ENCODE measurements at regions not wholly inside any gene's neighbourhood (a gene's known extent, or its start where the extent isn't known, plus 50 kb on each side); places are given as distances from the start of the nearest gene placed in this dataset.

DNA sequence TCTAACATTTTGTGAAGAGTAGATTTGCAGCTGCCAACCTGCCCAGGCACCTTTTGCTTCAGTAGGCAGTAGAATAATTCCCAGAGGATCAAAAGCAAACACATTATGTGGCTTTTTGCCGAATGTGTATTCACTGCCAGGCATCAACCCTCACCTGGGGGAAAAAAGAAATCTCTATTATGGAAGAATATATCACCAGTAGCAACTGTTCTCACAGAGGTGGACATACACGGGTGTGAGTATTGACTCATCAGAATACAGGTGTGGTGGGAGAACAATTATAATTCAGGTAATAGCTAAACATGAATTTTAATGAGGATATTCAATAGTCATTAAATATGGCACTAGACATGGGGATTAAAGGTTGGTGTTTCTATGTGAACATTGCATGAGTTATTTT is 910.7 kb downstream of the TFAP2A start:
- no peak overlapping the region for H3K4me3 ChIP-seq (ENCODE audit: low read depth, low read length)
- TF ChIP-seq, protein P1, sequence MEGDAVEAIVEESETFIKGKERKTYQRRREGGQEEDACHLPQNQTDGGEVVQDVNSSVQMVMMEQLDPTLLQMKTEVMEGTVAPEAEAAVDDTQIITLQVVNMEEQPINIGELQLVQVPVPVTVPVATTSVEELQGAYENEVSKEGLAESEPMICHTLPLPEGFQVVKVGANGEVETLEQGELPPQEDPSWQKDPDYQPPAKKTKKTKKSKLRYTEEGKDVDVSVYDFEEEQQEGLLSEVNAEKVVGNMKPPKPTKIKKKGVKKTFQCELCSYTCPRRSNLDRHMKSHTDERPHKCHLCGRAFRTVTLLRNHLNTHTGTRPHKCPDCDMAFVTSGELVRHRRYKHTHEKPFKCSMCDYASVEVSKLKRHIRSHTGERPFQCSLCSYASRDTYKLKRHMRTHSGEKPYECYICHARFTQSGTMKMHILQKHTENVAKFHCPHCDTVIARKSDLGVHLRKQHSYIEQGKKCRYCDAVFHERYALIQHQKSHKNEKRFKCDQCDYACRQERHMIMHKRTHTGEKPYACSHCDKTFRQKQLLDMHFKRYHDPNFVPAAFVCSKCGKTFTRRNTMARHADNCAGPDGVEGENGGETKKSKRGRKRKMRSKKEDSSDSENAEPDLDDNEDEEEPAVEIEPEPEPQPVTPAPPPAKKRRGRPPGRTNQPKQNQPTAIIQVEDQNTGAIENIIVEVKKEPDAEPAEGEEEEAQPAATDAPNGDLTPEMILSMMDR (IDR thresholded peaks at IDR 0.05; ENCODE audit: borderline replicate concordance, insufficient read depth, low read depth, low read length) = no peak

DNA sequence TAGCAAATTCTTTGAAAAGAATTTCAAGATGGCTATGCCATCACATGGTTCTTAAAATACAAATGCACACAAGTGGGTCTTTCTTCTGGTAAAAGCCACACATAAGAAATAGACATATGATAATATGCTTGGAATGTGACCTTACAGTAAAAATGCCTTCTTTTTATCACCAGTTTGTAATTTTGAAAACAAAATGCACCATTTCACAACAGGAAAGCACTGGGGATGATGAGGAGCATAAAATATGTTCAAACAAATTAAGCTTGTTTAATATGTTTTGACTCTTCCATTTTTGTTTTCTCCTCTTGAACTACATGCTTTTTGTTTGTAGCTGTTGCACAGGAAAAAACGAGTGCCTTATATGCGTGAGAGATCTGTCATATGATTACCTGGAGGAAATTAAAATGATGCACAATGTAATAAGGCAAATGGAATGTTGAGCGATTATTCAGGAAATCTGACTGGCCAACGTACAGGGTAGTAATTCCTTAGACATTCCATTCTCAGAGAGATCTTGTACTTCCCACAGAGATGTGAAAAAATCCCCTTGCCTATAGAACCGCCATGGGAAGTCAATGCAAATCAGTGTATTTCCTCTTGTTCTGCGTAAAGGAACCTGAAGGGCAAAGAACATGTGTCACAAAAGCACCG is 911.6 kb downstream of the TFAP2A start:
- H3K4me3 ChIP-seq (ENCODE audit: low read depth, low read length) = no peak overlapping the region
- TF ChIP-seq, protein P1 (IDR thresholded peaks at IDR 0.05; ENCODE audit: borderline replicate concordance, insufficient read depth, low read depth, low read length) = no peak

GRCh38 chr6:9499709-9500108 is 915.2 kb downstream of the TFAP2A start:
- TF ChIP-seq, protein P1 (IDR thresholded peaks at IDR 0.05; ENCODE audit: borderline replicate concordance, insufficient read depth, low read depth, low read length) = no peak
- no peak overlapping the region for H3K4me3 ChIP-seq (ENCODE audit: low read depth, low read length)

DNA sequence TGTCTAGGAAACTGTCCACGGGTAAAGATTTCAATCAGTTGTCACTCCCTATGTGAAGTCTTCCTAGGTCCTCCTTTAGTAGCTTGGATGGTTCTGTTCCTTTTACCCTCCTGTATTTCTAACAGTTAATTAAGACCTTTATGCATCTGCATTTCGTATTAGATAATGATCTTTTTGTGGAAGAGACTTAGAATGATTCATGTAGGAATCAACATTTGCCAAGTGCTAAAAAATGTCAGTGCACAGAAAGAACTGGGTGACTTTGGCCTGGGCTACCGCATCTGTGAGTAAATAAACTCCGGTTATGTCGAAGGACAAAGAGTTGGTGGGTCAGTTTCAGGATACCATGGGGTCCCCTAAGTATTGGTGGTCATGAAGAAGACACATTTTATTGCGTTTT is 918.0 kb downstream of the TFAP2A start:
- TF ChIP-seq, protein P1 (IDR thresholded peaks at IDR 0.05; ENCODE audit: borderline replicate concordance, insufficient read depth, low read depth, low read length) = no peak
- H3K4me3 ChIP-seq (ENCODE audit: low read depth, low read length) = no peak overlapping the region

GRCh38 chr6:9494864-9495263 is 920.0 kb downstream of the TFAP2A start:
- TF ChIP-seq, protein P1 (IDR thresholded peaks at IDR 0.05; ENCODE audit: borderline replicate concordance, insufficient read depth, low read depth, low read length) = no peak
- H3K4me3 ChIP-seq (ENCODE audit: low read depth, low read length) = no peak overlapping the region

DNA sequence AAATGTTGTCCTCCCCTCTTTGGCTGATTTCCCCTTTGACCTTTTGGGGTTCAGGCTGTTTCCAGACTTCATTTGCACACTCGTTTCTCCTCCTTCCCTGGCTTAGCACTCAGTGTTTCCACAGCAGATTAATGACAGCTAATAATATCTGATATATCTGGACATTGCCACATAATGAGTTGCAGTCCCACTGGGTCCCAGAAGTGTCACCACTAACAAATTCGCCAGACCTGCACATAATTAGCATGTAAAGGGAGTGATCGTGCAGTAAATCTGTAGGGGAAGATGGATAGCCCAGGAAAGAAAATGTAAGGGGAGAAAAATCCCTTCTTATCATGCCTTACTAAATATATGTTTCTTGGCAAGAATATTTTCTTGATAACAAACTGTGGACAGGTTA is 922.1 kb downstream of the TFAP2A start:
- H3K4me3 ChIP-seq (ENCODE audit: low read depth, low read length) = no peak overlapping the region
- TF ChIP-seq, protein P1 (IDR thresholded peaks at IDR 0.05; ENCODE audit: borderline replicate concordance, insufficient read depth, low read depth, low read length) = no peak

GRCh38 chr6:9487128-9487527 is 927.7 kb downstream of the TFAP2A start:
- TF ChIP-seq, protein P1 (IDR thresholded peaks at IDR 0.05; ENCODE audit: borderline replicate concordance, insufficient read depth, low read depth, low read length) = no peak
- H3K4me3 ChIP-seq (ENCODE audit: low read depth, low read length) = no peak overlapping the region
